ENCODE measurements at regions not wholly inside any gene's neighbourhood (a gene's known extent, or its start where the extent isn't known, plus 50 kb on each side); places are given as distances from the start of the nearest gene placed in this dataset.

- Histone ChIP-seq H4K20me1 (replicated peaks; ENCODE audit: insufficient read depth) (no peaks in the 10 kb centered on the region), H3K4me1 (ENCODE audit: insufficient read depth) (no peaks in the 10 kb centered on the region), H3K36me3 (ENCODE audit: insufficient read depth) (no peaks in the 10 kb centered on the region), H3K27ac (ENCODE audit: low read depth) (no peak overlapping the region), H3F3A (replicated peaks; ENCODE audit: low read depth) (no peaks in the 10 kb centered on the region), H3K79me2 (replicated peaks; ENCODE audit: insufficient read depth) (no peaks in the 10 kb centered on the region), H3K9me2 (ENCODE audit: insufficient read depth) (peaks cover 6% of the 10 kb centered on the region; the same call in 1 of the 2 replicates), H3K4me3 (no peak overlapping the region), H3K4me2 (no peak overlapping the region), H3K27me3 (ENCODE audit: insufficient read depth) (no peaks in the 10 kb centered on the region), H2AFZ (no peak overlapping the region; the same call in 1 of the 2 replicates)
- H3K4me3 Mint-ChIP-seq, result no peak overlapping the region
- H3K9me3 Mint-ChIP-seq, result no peaks in the 10 kb centered on the region
- DNase-seq (ENCODE audit: low spot score) (no peak), ATAC-seq (no peak)
- H3K27ac Mint-ChIP-seq, result no peak overlapping the region
- peaks cover 6% of the 10 kb centered on the region; the same call in 2 of the 3 replicates for H3K4me1 Mint-ChIP-seq
- no peaks in the 10 kb centered on the region for H3K27me3 Mint-ChIP-seq (ENCODE audit: insufficient read depth, low read depth, poor library complexity)
- no peaks in the 10 kb centered on the region for H3K36me3 Mint-ChIP-seq (ENCODE audit: low read depth)
- TF ChIP-seq STAT1 (IDR thresholded peaks at IDR 0.05; ENCODE audit: unreplicated experiment) (no peak), NANOG (IDR thresholded peaks at IDR 0.05; ENCODE audit: borderline replicate concordance) (no peak), CREB1 (CRISPR knock-in tag; IDR thresholded peaks at IDR 0.05; ENCODE audit: low read depth) (no peak), ZNF331 (CRISPR knock-in tag; IDR thresholded peaks at IDR 0.05; ENCODE audit: low read depth) (no peak), POLR2AphosphoS5 (IDR thresholded peaks at IDR 0.05; ENCODE audit: low read depth) (no peak), JUNB (IDR thresholded peaks at IDR 0.05; ENCODE audit: unreplicated experiment) (no peak), ZNF114 (CRISPR knock-in tag; IDR thresholded peaks at IDR 0.05) (no peak), CTCF (conservative IDR thresholded peaks at IDR 0.05; ENCODE audit: low read depth in 2 of 2) (no peak), REST (IDR thresholded peaks at IDR 0.05; ENCODE audit: unreplicated experiment) (no peak), EZH2phosphoT487 (IDR thresholded peaks at IDR 0.05; ENCODE audit: unreplicated experiment) (no peak), EZH2 (IDR thresholded peaks at IDR 0.05; ENCODE audit: low read depth, unreplicated experiment) (no peak)
- TF ChIP-seq, protein P1, sequence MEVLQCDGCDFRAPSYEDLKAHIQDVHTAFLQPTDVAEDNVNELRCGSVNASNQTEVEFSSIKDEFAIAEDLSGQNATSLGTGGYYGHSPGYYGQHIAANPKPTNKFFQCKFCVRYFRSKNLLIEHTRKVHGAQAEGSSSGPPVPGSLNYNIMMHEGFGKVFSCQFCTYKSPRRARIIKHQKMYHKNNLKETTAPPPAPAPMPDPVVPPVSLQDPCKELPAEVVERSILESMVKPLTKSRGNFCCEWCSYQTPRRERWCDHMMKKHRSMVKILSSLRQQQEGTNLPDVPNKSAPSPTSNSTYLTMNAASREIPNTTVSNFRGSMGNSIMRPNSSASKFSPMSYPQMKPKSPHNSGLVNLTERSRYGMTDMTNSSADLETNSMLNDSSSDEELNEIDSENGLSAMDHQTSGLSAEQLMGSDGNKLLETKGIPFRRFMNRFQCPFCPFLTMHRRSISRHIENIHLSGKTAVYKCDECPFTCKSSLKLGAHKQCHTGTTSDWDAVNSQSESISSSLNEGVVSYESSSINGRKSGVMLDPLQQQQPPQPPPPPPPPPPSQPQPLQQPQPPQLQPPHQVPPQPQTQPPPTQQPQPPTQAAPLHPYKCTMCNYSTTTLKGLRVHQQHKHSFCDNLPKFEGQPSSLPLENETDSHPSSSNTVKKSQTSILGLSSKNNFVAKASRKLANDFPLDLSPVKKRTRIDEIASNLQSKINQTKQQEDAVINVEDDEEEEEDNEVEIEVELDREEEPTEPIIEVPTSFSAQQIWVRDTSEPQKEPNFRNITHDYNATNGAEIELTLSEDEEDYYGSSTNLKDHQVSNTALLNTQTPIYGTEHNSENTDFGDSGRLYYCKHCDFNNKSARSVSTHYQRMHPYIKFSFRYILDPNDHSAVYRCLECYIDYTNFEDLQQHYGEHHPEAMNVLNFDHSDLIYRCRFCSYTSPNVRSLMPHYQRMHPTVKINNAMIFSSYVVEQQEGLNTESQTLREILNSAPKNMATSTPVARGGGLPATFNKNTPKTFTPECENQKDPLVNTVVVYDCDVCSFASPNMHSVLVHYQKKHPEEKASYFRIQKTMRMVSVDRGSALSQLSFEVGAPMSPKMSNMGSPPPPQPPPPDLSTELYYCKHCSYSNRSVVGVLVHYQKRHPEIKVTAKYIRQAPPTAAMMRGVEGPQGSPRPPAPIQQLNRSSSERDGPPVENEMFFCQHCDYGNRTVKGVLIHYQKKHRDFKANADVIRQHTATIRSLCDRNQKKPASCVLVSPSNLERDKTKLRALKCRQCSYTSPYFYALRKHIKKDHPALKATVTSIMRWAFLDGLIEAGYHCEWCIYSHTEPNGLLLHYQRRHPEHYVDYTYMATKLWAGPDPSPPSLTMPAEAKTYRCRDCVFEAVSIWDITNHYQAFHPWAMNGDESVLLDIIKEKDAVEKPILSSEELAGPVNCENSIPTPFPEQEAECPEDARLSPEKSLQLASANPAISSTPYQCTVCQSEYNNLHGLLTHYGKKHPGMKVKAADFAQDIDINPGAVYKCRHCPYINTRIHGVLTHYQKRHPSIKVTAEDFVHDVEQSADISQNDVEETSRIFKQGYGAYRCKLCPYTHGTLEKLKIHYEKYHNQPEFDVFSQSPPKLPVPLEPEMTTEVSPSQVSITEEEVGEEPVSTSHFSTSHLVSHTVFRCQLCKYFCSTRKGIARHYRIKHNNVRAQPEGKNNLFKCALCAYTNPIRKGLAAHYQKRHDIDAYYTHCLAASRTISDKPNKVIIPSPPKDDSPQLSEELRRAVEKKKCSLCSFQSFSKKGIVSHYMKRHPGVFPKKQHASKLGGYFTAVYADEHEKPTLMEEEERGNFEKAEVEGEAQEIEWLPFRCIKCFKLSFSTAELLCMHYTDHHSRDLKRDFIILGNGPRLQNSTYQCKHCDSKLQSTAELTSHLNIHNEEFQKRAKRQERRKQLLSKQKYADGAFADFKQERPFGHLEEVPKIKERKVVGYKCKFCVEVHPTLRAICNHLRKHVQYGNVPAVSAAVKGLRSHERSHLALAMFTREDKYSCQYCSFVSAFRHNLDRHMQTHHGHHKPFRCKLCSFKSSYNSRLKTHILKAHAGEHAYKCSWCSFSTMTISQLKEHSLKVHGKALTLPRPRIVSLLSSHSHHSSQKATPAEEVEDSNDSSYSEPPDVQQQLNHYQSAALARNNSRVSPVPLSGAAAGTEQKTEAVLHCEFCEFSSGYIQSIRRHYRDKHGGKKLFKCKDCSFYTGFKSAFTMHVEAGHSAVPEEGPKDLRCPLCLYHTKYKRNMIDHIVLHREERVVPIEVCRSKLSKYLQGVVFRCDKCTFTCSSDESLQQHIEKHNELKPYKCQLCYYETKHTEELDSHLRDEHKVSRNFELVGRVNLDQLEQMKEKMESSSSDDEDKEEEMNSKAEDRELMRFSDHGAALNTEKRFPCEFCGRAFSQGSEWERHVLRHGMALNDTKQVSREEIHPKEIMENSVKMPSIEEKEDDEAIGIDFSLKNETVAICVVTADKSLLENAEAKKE (CRISPR knock-in tag; IDR thresholded peaks at IDR 0.05), result no peak
- TF ChIP-seq, protein P2, sequence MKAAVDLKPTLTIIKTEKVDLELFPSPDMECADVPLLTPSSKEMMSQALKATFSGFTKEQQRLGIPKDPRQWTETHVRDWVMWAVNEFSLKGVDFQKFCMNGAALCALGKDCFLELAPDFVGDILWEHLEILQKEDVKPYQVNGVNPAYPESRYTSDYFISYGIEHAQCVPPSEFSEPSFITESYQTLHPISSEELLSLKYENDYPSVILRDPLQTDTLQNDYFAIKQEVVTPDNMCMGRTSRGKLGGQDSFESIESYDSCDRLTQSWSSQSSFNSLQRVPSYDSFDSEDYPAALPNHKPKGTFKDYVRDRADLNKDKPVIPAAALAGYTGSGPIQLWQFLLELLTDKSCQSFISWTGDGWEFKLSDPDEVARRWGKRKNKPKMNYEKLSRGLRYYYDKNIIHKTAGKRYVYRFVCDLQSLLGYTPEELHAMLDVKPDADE (IDR thresholded peaks at IDR 0.05), result no peak
These were observed 199.5 kb downstream of the NDFIP2 start for GRCh38 chr13:79680485-79680884.

Measured in GM23338 (cell line).